ENCODE measurements at regions not wholly inside any gene's neighbourhood (a gene's known extent, or its start where the extent isn't known, plus 50 kb on each side); places are given as distances from the start of the nearest gene placed in this dataset.

- no peak for TF ChIP-seq TAF1 (IDR thresholded peaks at IDR 0.05; ENCODE audit: borderline replicate concordance, insufficient read depth, low read length)
- no peak for TF ChIP-seq SIN3A (IDR thresholded peaks at IDR 0.05; ENCODE audit: borderline replicate concordance, insufficient read depth, low read length)
- TF ChIP-seq POLR2AphosphoS5 (IDR thresholded peaks at IDR 0.05; ENCODE audit: low read depth, low read length): no peak
- TF ChIP-seq REST (IDR thresholded peaks at IDR 0.05; ENCODE audit: insufficient read depth in 1 of 2, low read depth in 2 of 2, low read length in 2 of 2): no peak
- TF ChIP-seq FOXP2 (optimal IDR thresholded peaks at IDR 0.05; ENCODE audit: borderline replicate concordance, extremely low read depth, extremely low read length, insufficient read depth): no peak
These were observed 998.4 kb downstream of the IGSF11 start for GRCh38 chr3:118036215-118036614.

- no peak for TF ChIP-seq REST (IDR thresholded peaks at IDR 0.05; ENCODE audit: insufficient read depth in 1 of 2, low read depth in 2 of 2, low read length in 2 of 2)
- TF ChIP-seq POLR2AphosphoS5 (IDR thresholded peaks at IDR 0.05; ENCODE audit: low read depth, low read length): no peak
- no peak for TF ChIP-seq FOXP2 (optimal IDR thresholded peaks at IDR 0.05; ENCODE audit: borderline replicate concordance, extremely low read depth, extremely low read length, insufficient read depth)
- no peak for TF ChIP-seq TAF1 (IDR thresholded peaks at IDR 0.05; ENCODE audit: borderline replicate concordance, insufficient read depth, low read length)
- no peak for TF ChIP-seq SIN3A (IDR thresholded peaks at IDR 0.05; ENCODE audit: borderline replicate concordance, insufficient read depth, low read length)
These were observed 979.3 kb downstream of the IGSF11 start for GRCh38 chr3:118055381-118055780.

- TF ChIP-seq POLR2AphosphoS5 (IDR thresholded peaks at IDR 0.05; ENCODE audit: low read depth, low read length): no peak
- TF ChIP-seq REST (IDR thresholded peaks at IDR 0.05; ENCODE audit: insufficient read depth in 1 of 2, low read depth in 2 of 2, low read length in 2 of 2): no peak
- no peak for TF ChIP-seq TAF1 (IDR thresholded peaks at IDR 0.05; ENCODE audit: borderline replicate concordance, insufficient read depth, low read length)
- no peak for TF ChIP-seq SIN3A (IDR thresholded peaks at IDR 0.05; ENCODE audit: borderline replicate concordance, insufficient read depth, low read length)
- no peak for TF ChIP-seq FOXP2 (optimal IDR thresholded peaks at IDR 0.05; ENCODE audit: borderline replicate concordance, extremely low read depth, extremely low read length, insufficient read depth)
These were observed 977.6 kb downstream of the IGSF11 start for GRCh38 chr3:118057086-118057485.

- TF ChIP-seq SIN3A (IDR thresholded peaks at IDR 0.05; ENCODE audit: borderline replicate concordance, insufficient read depth, low read length) (no peak), TAF1 (IDR thresholded peaks at IDR 0.05; ENCODE audit: borderline replicate concordance, insufficient read depth, low read length) (no peak), POLR2AphosphoS5 (IDR thresholded peaks at IDR 0.05; ENCODE audit: low read depth, low read length) (no peak), FOXP2 (optimal IDR thresholded peaks at IDR 0.05; ENCODE audit: borderline replicate concordance, extremely low read depth, extremely low read length, insufficient read depth) (no peak), REST (IDR thresholded peaks at IDR 0.05; ENCODE audit: insufficient read depth in 1 of 2, low read depth in 2 of 2, low read length in 2 of 2) (no peak)
These were observed 975.5 kb downstream of the IGSF11 start for GRCh38 chr3:118059096-118059495.

GRCh38 chr3:118067439-118067838, 967.2 kb downstream of the IGSF11 start:
- TF ChIP-seq FOXP2 (optimal IDR thresholded peaks at IDR 0.05; ENCODE audit: borderline replicate concordance, extremely low read depth, extremely low read length, insufficient read depth): no peak
- TF ChIP-seq TAF1 (IDR thresholded peaks at IDR 0.05; ENCODE audit: borderline replicate concordance, insufficient read depth, low read length): no peak
- TF ChIP-seq POLR2AphosphoS5 (IDR thresholded peaks at IDR 0.05; ENCODE audit: low read depth, low read length): no peak
- TF ChIP-seq REST (IDR thresholded peaks at IDR 0.05; ENCODE audit: insufficient read depth in 1 of 2, low read depth in 2 of 2, low read length in 2 of 2): no peak
- TF ChIP-seq SIN3A (IDR thresholded peaks at IDR 0.05; ENCODE audit: borderline replicate concordance, insufficient read depth, low read length): no peak

Data from PFSK-1 (cell line).